WTC11 (cell line): ENCODE measurements at regions not wholly inside any gene's neighbourhood (a gene's known extent, or its start where the extent isn't known, plus 50 kb on each side); places are given as distances from the start of the nearest gene placed in this dataset.
"Not testable (repeated sequence)": the region's sequence is repeated elsewhere in the genome, so short reads cannot be mapped to it uniquely, and the experiment has no call there.

Source experiments
- ATAC-seq: fragments of 200-7000 bp; cut with Tn5 transposase; 2 replicates; pipeline ENCODE4 v1.10.0; 2021; ENCODE audit warnings: mild to moderate bottlenecking, moderate library complexity
- CTCF ChIA-PET: fragments of 300-600 bp; sonication (Branson Sonifier 250); formaldehyde crosslinking; loops from one replicate; lab custom pipeline; 2021; ENCODE audit warnings: antibody characterized with exemption; lab: Charles Lee
- POLR2A ChIA-PET: fragments of 350-600 bp; sonication (Branson Sonifier 250); formaldehyde crosslinking; loops from one replicate; lab custom pipeline; 2021; ENCODE audit warnings: antibody characterized with exemption; lab: Charles Lee
- DNase-seq: peaks from one replicate; pipeline ENCODE4 v3.0.0; 2021; ENCODE audit warnings: low spot score
- H3K27ac Mint-ChIP-seq: 2 replicates; pipeline ENCODE4 v1.8.0; 2021; ENCODE audit warnings: mixed read lengths
- H3K27me3 Mint-ChIP-seq: 2 replicates; pipeline ENCODE4 v1.8.0; 2021; ENCODE audit warnings: low read depth, mild to moderate bottlenecking, moderate library complexity, mixed read lengths
- H3K36me3 Mint-ChIP-seq: 2 replicates; pipeline ENCODE4 v1.8.0; 2021; ENCODE audit warnings: mixed read lengths
- H3K4me1 Mint-ChIP-seq: 2 replicates; pipeline ENCODE4 v1.8.0; 2022; ENCODE audit warnings: mixed read lengths
- H3K4me3 Mint-ChIP-seq: 2 replicates; pipeline ENCODE4 v1.8.0; 2021; ENCODE audit warnings: mild to moderate bottlenecking, moderate library complexity, mixed read lengths
- H3K9me3 Mint-ChIP-seq: 2 replicates; pipeline ENCODE4 v1.8.0; 2021; ENCODE audit warnings: mixed read lengths
- ARID4B ChIP-seq: sonication (generic); formaldehyde crosslinking; IDR thresholded peaks from 2 replicates; pipeline ENCODE4 v1.8.0; 2023; ENCODE audit warnings: missing genetic modification reagents, mild to moderate bottlenecking, borderline replicate concordance
- ATF1 ChIP-seq: sonication (generic); formaldehyde crosslinking; IDR thresholded peaks from 2 replicates; pipeline ENCODE4 v1.8.1; 2023; ENCODE audit warnings: mild to moderate bottlenecking, moderate library complexity, missing genetic modification reagents
- CBFB ChIP-seq: sonication (generic); formaldehyde crosslinking; IDR thresholded peaks from 2 replicates; pipeline ENCODE4 v1.8.1; 2022; ENCODE audit warnings: mild to moderate bottlenecking, low read depth, missing genetic modification reagents
- FOXJ3 ChIP-seq: sonication (generic); formaldehyde crosslinking; IDR thresholded peaks from 2 replicates; pipeline ENCODE4 v1.9.0; 2021; ENCODE audit warnings: missing genetic modification reagents, mild to moderate bottlenecking, borderline replicate concordance
- FOXP4 ChIP-seq: sonication (generic); formaldehyde crosslinking; IDR thresholded peaks from 2 replicates; pipeline ENCODE4 v1.8.0; 2022; ENCODE audit warnings: mild to moderate bottlenecking, missing genetic modification reagents
- GABPB1 ChIP-seq: sonication (generic); formaldehyde crosslinking; IDR thresholded peaks from 2 replicates; pipeline ENCODE4 v1.8.1; 2023; ENCODE audit warnings: mild to moderate bottlenecking, missing genetic modification reagents
- IRF2 ChIP-seq: sonication (generic); formaldehyde crosslinking; IDR thresholded peaks from 2 replicates; pipeline ENCODE4 v1.8.0; 2022; ENCODE audit warnings: low read depth, missing genetic modification reagents, borderline replicate concordance
- NR3C1 ChIP-seq: sonication (generic); formaldehyde crosslinking; conservative IDR thresholded peaks from 2 replicates; pipeline ENCODE4 v1.8.1; 2023; ENCODE audit warnings: low read depth, mild to moderate bottlenecking, missing genetic modification reagents
- PREB ChIP-seq: sonication (generic); formaldehyde crosslinking; IDR thresholded peaks from 2 replicates; pipeline ENCODE4 v1.8.1; 2022; ENCODE audit warnings: mild to moderate bottlenecking, missing genetic modification reagents, moderate library complexity, borderline replicate concordance
- RELA ChIP-seq: sonication (generic); formaldehyde crosslinking; IDR thresholded peaks from 2 replicates; pipeline ENCODE4 v1.8.1; 2022; ENCODE audit warnings: missing genetic modification reagents, mild to moderate bottlenecking, borderline replicate concordance
- SP1 ChIP-seq: sonication (generic); formaldehyde crosslinking; conservative IDR thresholded peaks from 2 replicates; pipeline ENCODE4 v1.8.1; 2022; ENCODE audit warnings: missing genetic modification reagents
- TEAD1 ChIP-seq: sonication (generic); formaldehyde crosslinking; IDR thresholded peaks from 2 replicates; pipeline ENCODE4 v1.8.0; 2022; ENCODE audit warnings: mild to moderate bottlenecking, missing genetic modification reagents
- TP53 ChIP-seq: sonication (generic); formaldehyde crosslinking; IDR thresholded peaks from 2 replicates; pipeline ENCODE4 v1.8.1; 2023; ENCODE audit warnings: mild to moderate bottlenecking, missing genetic modification reagents
- ZNF138 ChIP-seq: sonication (generic); formaldehyde crosslinking; conservative IDR thresholded peaks from 2 replicates; pipeline ENCODE4 v1.8.1; 2022; ENCODE audit warnings: mild to moderate bottlenecking, moderate library complexity, missing genetic modification reagents
- ZNF219 ChIP-seq: sonication (generic); formaldehyde crosslinking; IDR thresholded peaks from 2 replicates; pipeline ENCODE4 v1.8.0; 2023; ENCODE audit warnings: missing genetic modification reagents, mild to moderate bottlenecking, borderline replicate concordance
- ZNF396 ChIP-seq: fragments of 250-450 bp; sonication (Bioruptor Pico); IDR thresholded peaks from 2 replicates; pipeline ENCODE4 v1.8.0; 2021; ENCODE audit warnings: mild to moderate bottlenecking, moderate library complexity, borderline replicate concordance
- ZNF416 ChIP-seq: fragments of 250-450 bp; sonication (Bioruptor Pico); IDR thresholded peaks from 2 replicates; pipeline ENCODE4 v1.9.0; 2021; ENCODE audit warnings: mild to moderate bottlenecking, inconsistent platforms
- ZNF423 ChIP-seq: fragments of 250-450 bp; sonication (Bioruptor Pico); IDR thresholded peaks from 2 replicates; pipeline ENCODE4 v2.1.2; 2022; ENCODE audit warnings: mild to moderate bottlenecking, moderate library complexity
- ZNF425 ChIP-seq: fragments of 250-450 bp; sonication (Bioruptor Pico); conservative IDR thresholded peaks from 2 replicates; pipeline ENCODE4 v1.9.0; 2021; ENCODE audit warnings: mild to moderate bottlenecking
- ZNF512 ChIP-seq: sonication (generic); formaldehyde crosslinking; IDR thresholded peaks from 2 replicates; pipeline ENCODE4 v1.8.1; 2022; ENCODE audit warnings: missing genetic modification reagents, borderline replicate concordance

GRCh38 chr14:30277268-30277667 lies 281.7 kb upstream of the G2E3 start:
- H3K27me3 Mint-ChIP-seq, result no peaks in the 10 kb centered on the region
- no peaks in the 10 kb centered on the region for H3K36me3 Mint-ChIP-seq
- POLR2A ChIA-PET, result no interaction called here
- no peak overlapping the region for H3K4me3 Mint-ChIP-seq
- DNase-seq, result no peak
- no peak overlapping the region for H3K27ac Mint-ChIP-seq
- TF ChIP-seq ZNF423 (no peak), GABPB1 (CRISPR knock-in tag) (no peak), PREB (CRISPR knock-in tag) (no peak), SP1 (no peak), FOXP4 (no peak), CBFB (CRISPR knock-in tag) (no peak), ARID4B (CRISPR knock-in tag) (no peak), RELA (CRISPR knock-in tag) (no peak), ZNF396 (CRISPR knock-in tag) (no peak), TP53 (no peak), IRF2 (CRISPR knock-in tag) (no peak), NR3C1 (no peak), FOXJ3 (CRISPR knock-in tag) (no peak), ATF1 (CRISPR knock-in tag) (no peak), ZNF425 (CRISPR knock-in tag) (no peak), TEAD1 (CRISPR knock-in tag) (no peak), ZNF512 (CRISPR knock-in tag) (no peak), ZNF138 (CRISPR knock-in tag) (no peak), ZNF219 (CRISPR knock-in tag) (no peak), ZNF416 (CRISPR knock-in tag) (no peak)
- TF ChIP-seq, all 79 proteins: peak for 0
- CTCF ChIA-PET, result no interaction called here
- Mint-ChIP-seq H3K9me3 (peaks cover 23% of the 10 kb centered on the region), H3K4me1 (no peaks in the 10 kb centered on the region)
- no peak for ATAC-seq

- H3K9me3 Mint-ChIP-seq, result peaks cover 23% of the 10 kb centered on the region
- CTCF ChIA-PET, POLR2A ChIA-PET, H3K36me3 Mint-ChIP-seq, ATAC-seq, H3K27me3 Mint-ChIP-seq, H3K27ac Mint-ChIP-seq, H3K4me3 Mint-ChIP-seq, H3K4me1 Mint-ChIP-seq, DNase-seq: not testable (repeated sequence)
These were observed 280.1 kb upstream of the G2E3 start for GRCh38 chr14:30278856-30279255.
